ENCODE measurements at regions not wholly inside any gene's neighbourhood (a gene's known extent, or its start where the extent isn't known, plus 50 kb on each side); places are given as distances from the start of the nearest gene placed in this dataset.

DNA sequence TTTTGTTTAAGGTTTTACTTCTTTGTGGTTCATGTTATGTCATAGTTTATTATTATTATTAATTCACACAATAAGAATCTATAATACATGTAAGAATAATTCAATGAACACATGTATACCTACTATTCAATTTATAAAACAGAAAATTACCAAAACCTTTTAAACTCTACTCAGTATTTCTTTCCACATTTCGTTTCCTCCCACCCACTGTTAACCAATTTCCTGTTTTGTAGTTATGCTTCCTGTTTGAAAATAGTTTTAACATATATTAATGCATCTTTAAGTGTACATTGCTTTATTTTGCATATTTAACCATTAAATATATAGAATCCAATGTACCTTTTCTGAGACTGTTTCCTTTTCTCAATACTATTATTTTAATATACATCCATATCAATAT, 397.9 kb upstream of the SPTLC3 start:
- ChIA-PET CTCF (no interaction called here), POLR2A (no interaction called here)
- H3K4me1 ChIP-seq (ENCODE audit: control insufficient read depth, insufficient read depth, low read length) = no peaks in the 10 kb centered on the region

GRCh38 chr20:12614764-12615163, 394.0 kb upstream of the SPTLC3 start:
- Histone ChIP-seq H3K9me3 (ENCODE audit: control insufficient read depth, insufficient read depth, low read depth, low read length) (no peaks in the 10 kb centered on the region; the same call in 1 of the 2 replicates), H3K27ac (ENCODE audit: extremely low read depth, low read depth, low read length) (no peak overlapping the region), H3K4me1 (ENCODE audit: control insufficient read depth, insufficient read depth, low read length) (no peaks in the 10 kb centered on the region), H3K36me3 (ENCODE audit: control insufficient read depth in 2 of 2, insufficient read depth in 1 of 2, low read length in 2 of 2) (no peaks in the 10 kb centered on the region), H3K4me3 (ENCODE audit: low read depth, low read length) (no peak overlapping the region)
- POLR2A ChIA-PET = no interaction called here
- CTCF ChIA-PET = no interaction called here
- TF ChIP-seq ZNF645 (tag by site-specific recombination; IDR thresholded peaks at IDR 0.05) (no peak), KLF1 (tag by site-specific recombination; IDR thresholded peaks at IDR 0.05) (no peak), ZNF24 (tag by site-specific recombination; IDR thresholded peaks at IDR 0.05) (no peak), ZNF366 (tag by site-specific recombination; conservative IDR thresholded peaks at IDR 0.05) (no peak), SP2 (tag by site-specific recombination; IDR thresholded peaks at IDR 0.05) (no peak), ZNF571 (tag by site-specific recombination; IDR thresholded peaks at IDR 0.05) (no peak), ZNF548 (tag by site-specific recombination; IDR thresholded peaks at IDR 0.05) (no peak), REPIN1 (tag by site-specific recombination; IDR thresholded peaks at IDR 0.05; ENCODE audit: low read depth) (no peak)

More for the DNA sequence above, 397.9 kb upstream of the SPTLC3 start:
- H3K4me3 ChIP-seq (ENCODE audit: low read depth, low read length) = no peak overlapping the region
- H3K36me3 ChIP-seq (ENCODE audit: control insufficient read depth in 2 of 2, insufficient read depth in 1 of 2, low read length in 2 of 2) = no peaks in the 10 kb centered on the region
- no peak overlapping the region for H3K27ac ChIP-seq (ENCODE audit: extremely low read depth, low read depth, low read length)
- no peaks in the 10 kb centered on the region; the same call in 1 of the 2 replicates for H3K9me3 ChIP-seq (ENCODE audit: control insufficient read depth, insufficient read depth, low read depth, low read length)
- TF ChIP-seq ZSCAN30 (tag by site-specific recombination; IDR thresholded peaks at IDR 0.05) = no peak
- no peak for TF ChIP-seq ZNF791 (tag by site-specific recombination; IDR thresholded peaks at IDR 0.05)
- TF ChIP-seq ZNF335 (tag by site-specific recombination; conservative IDR thresholded peaks at IDR 0.05) = no peak
- no peak for TF ChIP-seq ZNF530 (tag by site-specific recombination; IDR thresholded peaks at IDR 0.05; ENCODE audit: low read depth)
- TF ChIP-seq ZNF133 (tag by site-specific recombination; IDR thresholded peaks at IDR 0.05) = no peak
- TF ChIP-seq ZNF558 (tag by site-specific recombination; IDR thresholded peaks at IDR 0.05) = no peak
- TF ChIP-seq ZNF239 (tag by site-specific recombination; IDR thresholded peaks at IDR 0.05) = no peak
- no peak for TF ChIP-seq ZNF221 (tag by site-specific recombination; IDR thresholded peaks at IDR 0.05; ENCODE audit: borderline replicate concordance)
- TF ChIP-seq ZNF777 (tag by site-specific recombination; IDR thresholded peaks at IDR 0.05; ENCODE audit: borderline replicate concordance) = no peak
- TF ChIP-seq, protein P1, sequence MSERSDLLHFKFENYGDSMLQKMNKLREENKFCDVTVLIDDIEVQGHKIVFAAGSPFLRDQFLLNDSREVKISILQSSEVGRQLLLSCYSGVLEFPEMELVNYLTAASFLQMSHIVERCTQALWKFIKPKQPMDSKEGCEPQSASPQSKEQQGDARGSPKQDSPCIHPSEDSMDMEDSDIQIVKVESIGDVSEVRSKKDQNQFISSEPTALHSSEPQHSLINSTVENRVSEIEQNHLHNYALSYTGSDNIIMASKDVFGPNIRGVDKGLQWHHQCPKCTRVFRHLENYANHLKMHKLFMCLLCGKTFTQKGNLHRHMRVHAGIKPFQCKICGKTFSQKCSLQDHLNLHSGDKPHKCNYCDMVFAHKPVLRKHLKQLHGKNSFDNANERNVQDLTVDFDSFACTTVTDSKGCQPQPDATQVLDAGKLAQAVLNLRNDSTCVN (tag by site-specific recombination; optimal IDR thresholded peaks at IDR 0.05) = no peak
- no peak for TF ChIP-seq ZBTB7A (tag by site-specific recombination; IDR thresholded peaks at IDR 0.05; ENCODE audit: low read depth)
- no peak for TF ChIP-seq PBX3 (CRISPR knock-in tag; IDR thresholded peaks at IDR 0.05)

DNA sequence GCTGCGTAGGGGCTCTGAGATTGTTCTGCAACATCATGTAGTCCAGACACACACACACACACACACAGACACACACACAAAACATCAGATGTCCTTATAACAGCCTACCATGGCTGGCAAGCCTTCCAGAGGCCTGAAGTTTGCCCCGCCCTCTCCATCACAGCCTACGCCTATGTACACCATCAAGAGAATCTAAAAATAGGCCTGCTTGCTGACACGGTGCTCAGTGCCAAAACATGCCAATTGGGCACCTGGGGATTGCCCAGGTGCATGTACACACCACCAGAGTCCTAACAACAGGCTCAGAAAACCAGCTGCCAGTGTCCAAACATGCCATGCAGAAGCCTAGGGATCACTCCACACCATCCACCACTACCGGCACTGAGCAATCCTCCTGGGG, 391.7 kb upstream of the SPTLC3 start:
- H3K4me1 ChIP-seq (ENCODE audit: control insufficient read depth, insufficient read depth, low read length) = no peaks in the 10 kb centered on the region
- H3K36me3 ChIP-seq (ENCODE audit: control insufficient read depth in 2 of 2, insufficient read depth in 1 of 2, low read length in 2 of 2) = no peaks in the 10 kb centered on the region
- H3K27ac ChIP-seq (ENCODE audit: extremely low read depth, low read depth, low read length) = no peak overlapping the region
- H3K9me3 ChIP-seq (ENCODE audit: control insufficient read depth, insufficient read depth, low read depth, low read length) = no peaks in the 10 kb centered on the region; the same call in 1 of the 2 replicates
- ChIA-PET POLR2A (no interaction called here), CTCF (interaction anchor here (0.7 kb wide), 1 partner anchor 352 kb away, joined by 3 read pairs; no protein-coding TSS in a partner anchor)
- TF ChIP-seq ZNF692 (tag by site-specific recombination; IDR thresholded peaks at IDR 0.05) (no peak), ZNF416 (tag by site-specific recombination; IDR thresholded peaks at IDR 0.05) (no peak)
- no peak overlapping the region for H3K4me3 ChIP-seq (ENCODE audit: low read depth, low read length)
